ENCODE measurements at regions not wholly inside any gene's neighbourhood (a gene's known extent, or its start where the extent isn't known, plus 50 kb on each side); places are given as distances from the start of the nearest gene placed in this dataset.

GRCh38 chr16:5616841-5617240, 519.2 kb upstream of the EEF2KMT start:
- H3K4me3 ChIP-seq (ENCODE audit: insufficient read depth, low read depth, low read length, poor library complexity, severe bottlenecking), result no peak overlapping the region
- H3K4me1 ChIP-seq (ENCODE audit: control insufficient read depth, insufficient read depth, low read length, poor library complexity, severe bottlenecking), result no peaks in the 10 kb centered on the region
- no peak overlapping the region for H3K27ac ChIP-seq (ENCODE audit: insufficient read depth, low read length, poor library complexity, severe bottlenecking)
- no peaks in the 10 kb centered on the region for H3K9me3 ChIP-seq (ENCODE audit: control insufficient read depth, low read length)
- no peaks in the 10 kb centered on the region for H3K36me3 ChIP-seq (ENCODE audit: control insufficient read depth, insufficient read depth, low read length)
- no peak for DNase-seq
- H3K27me3 ChIP-seq (replicated peaks; ENCODE audit: control insufficient read depth, insufficient read depth, low read length, poor library complexity, severe bottlenecking), result no peaks in the 10 kb centered on the region

GRCh38 chr16:5615868-5616642, 518.5 kb upstream of the EEF2KMT start:
- no peak overlapping the region for H3K27ac ChIP-seq (ENCODE audit: insufficient read depth, low read length, poor library complexity, severe bottlenecking)
- no peak overlapping the region for H3K4me3 ChIP-seq (ENCODE audit: insufficient read depth, low read depth, low read length, poor library complexity, severe bottlenecking)
- H3K36me3 ChIP-seq (ENCODE audit: control insufficient read depth, insufficient read depth, low read length), result no peaks in the 10 kb centered on the region
- DNase-seq, result no peak
- no peaks in the 10 kb centered on the region for H3K27me3 ChIP-seq (replicated peaks; ENCODE audit: control insufficient read depth, insufficient read depth, low read length, poor library complexity, severe bottlenecking)
- no peaks in the 10 kb centered on the region for H3K9me3 ChIP-seq (ENCODE audit: control insufficient read depth, low read length)
- H3K4me1 ChIP-seq (ENCODE audit: control insufficient read depth, insufficient read depth, low read length, poor library complexity, severe bottlenecking), result no peaks in the 10 kb centered on the region

- Histone ChIP-seq H3K4me3 (ENCODE audit: insufficient read depth, low read depth, low read length, poor library complexity, severe bottlenecking) (no peak overlapping the region), H3K4me1 (ENCODE audit: control insufficient read depth, insufficient read depth, low read length, poor library complexity, severe bottlenecking) (no peaks in the 10 kb centered on the region), H3K36me3 (ENCODE audit: control insufficient read depth, insufficient read depth, low read length) (no peaks in the 10 kb centered on the region), H3K9me3 (ENCODE audit: control insufficient read depth, low read length) (no peaks in the 10 kb centered on the region), H3K27ac (ENCODE audit: insufficient read depth, low read length, poor library complexity, severe bottlenecking) (no peak overlapping the region), H3K27me3 (replicated peaks; ENCODE audit: control insufficient read depth, insufficient read depth, low read length, poor library complexity, severe bottlenecking) (no peaks in the 10 kb centered on the region)
- DNase-seq, result no peak
Observed at GRCh38 chr16:5607169-5607568, 509.6 kb upstream of the EEF2KMT start.

GRCh38 chr16:5605404-5605803, 507.8 kb upstream of the EEF2KMT start:
- DNase-seq, result no peak
- no peak overlapping the region for H3K4me3 ChIP-seq (ENCODE audit: insufficient read depth, low read depth, low read length, poor library complexity, severe bottlenecking)
- no peaks in the 10 kb centered on the region for H3K4me1 ChIP-seq (ENCODE audit: control insufficient read depth, insufficient read depth, low read length, poor library complexity, severe bottlenecking)
- no peak overlapping the region for H3K27ac ChIP-seq (ENCODE audit: insufficient read depth, low read length, poor library complexity, severe bottlenecking)
- H3K36me3 ChIP-seq (ENCODE audit: control insufficient read depth, insufficient read depth, low read length), result no peaks in the 10 kb centered on the region
- no peaks in the 10 kb centered on the region for H3K9me3 ChIP-seq (ENCODE audit: control insufficient read depth, low read length)
- no peaks in the 10 kb centered on the region for H3K27me3 ChIP-seq (replicated peaks; ENCODE audit: control insufficient read depth, insufficient read depth, low read length, poor library complexity, severe bottlenecking)

GRCh38 chr16:5604770-5605169, 507.2 kb upstream of the EEF2KMT start:
- no peaks in the 10 kb centered on the region for H3K36me3 ChIP-seq (ENCODE audit: control insufficient read depth, insufficient read depth, low read length)
- H3K9me3 ChIP-seq (ENCODE audit: control insufficient read depth, low read length), result no peaks in the 10 kb centered on the region
- no peak overlapping the region for H3K4me3 ChIP-seq (ENCODE audit: insufficient read depth, low read depth, low read length, poor library complexity, severe bottlenecking)
- H3K4me1 ChIP-seq (ENCODE audit: control insufficient read depth, insufficient read depth, low read length, poor library complexity, severe bottlenecking), result no peaks in the 10 kb centered on the region
- no peak overlapping the region for H3K27ac ChIP-seq (ENCODE audit: insufficient read depth, low read length, poor library complexity, severe bottlenecking)
- no peak for DNase-seq
- no peaks in the 10 kb centered on the region for H3K27me3 ChIP-seq (replicated peaks; ENCODE audit: control insufficient read depth, insufficient read depth, low read length, poor library complexity, severe bottlenecking)

GRCh38 chr16:5603836-5604235, 506.2 kb upstream of the EEF2KMT start:
- H3K9me3 ChIP-seq (ENCODE audit: control insufficient read depth, low read length), result no peaks in the 10 kb centered on the region
- no peak overlapping the region for H3K27ac ChIP-seq (ENCODE audit: insufficient read depth, low read length, poor library complexity, severe bottlenecking)
- H3K36me3 ChIP-seq (ENCODE audit: control insufficient read depth, insufficient read depth, low read length), result no peaks in the 10 kb centered on the region
- no peaks in the 10 kb centered on the region for H3K27me3 ChIP-seq (replicated peaks; ENCODE audit: control insufficient read depth, insufficient read depth, low read length, poor library complexity, severe bottlenecking)
- H3K4me1 ChIP-seq (ENCODE audit: control insufficient read depth, insufficient read depth, low read length, poor library complexity, severe bottlenecking), result no peaks in the 10 kb centered on the region
- H3K4me3 ChIP-seq (ENCODE audit: insufficient read depth, low read depth, low read length, poor library complexity, severe bottlenecking), result no peak overlapping the region
- no peak for DNase-seq

GRCh38 chr16:5601957-5602356, 504.4 kb upstream of the EEF2KMT start:
- Histone ChIP-seq H3K36me3 (ENCODE audit: control insufficient read depth, insufficient read depth, low read length) (no peaks in the 10 kb centered on the region), H3K27ac (ENCODE audit: insufficient read depth, low read length, poor library complexity, severe bottlenecking) (no peak overlapping the region), H3K27me3 (replicated peaks; ENCODE audit: control insufficient read depth, insufficient read depth, low read length, poor library complexity, severe bottlenecking) (no peaks in the 10 kb centered on the region), H3K4me1 (ENCODE audit: control insufficient read depth, insufficient read depth, low read length, poor library complexity, severe bottlenecking) (no peaks in the 10 kb centered on the region), H3K4me3 (ENCODE audit: insufficient read depth, low read depth, low read length, poor library complexity, severe bottlenecking) (no peak overlapping the region), H3K9me3 (ENCODE audit: control insufficient read depth, low read length) (no peaks in the 10 kb centered on the region)
- DNase-seq, result no peak

GRCh38 chr16:5598793-5599192, 501.2 kb upstream of the EEF2KMT start:
- Histone ChIP-seq H3K27ac (ENCODE audit: insufficient read depth, low read length, poor library complexity, severe bottlenecking) (no peak overlapping the region), H3K36me3 (ENCODE audit: control insufficient read depth, insufficient read depth, low read length) (no peaks in the 10 kb centered on the region), H3K27me3 (replicated peaks; ENCODE audit: control insufficient read depth, insufficient read depth, low read length, poor library complexity, severe bottlenecking) (no peaks in the 10 kb centered on the region), H3K4me3 (ENCODE audit: insufficient read depth, low read depth, low read length, poor library complexity, severe bottlenecking) (no peak overlapping the region), H3K9me3 (ENCODE audit: control insufficient read depth, low read length) (no peaks in the 10 kb centered on the region), H3K4me1 (ENCODE audit: control insufficient read depth, insufficient read depth, low read length, poor library complexity, severe bottlenecking) (no peaks in the 10 kb centered on the region)
- no peak for DNase-seq

- Histone ChIP-seq H3K27ac (ENCODE audit: insufficient read depth, low read length, poor library complexity, severe bottlenecking) (no peak overlapping the region), H3K27me3 (replicated peaks; ENCODE audit: control insufficient read depth, insufficient read depth, low read length, poor library complexity, severe bottlenecking) (no peaks in the 10 kb centered on the region), H3K9me3 (ENCODE audit: control insufficient read depth, low read length) (no peaks in the 10 kb centered on the region), H3K36me3 (ENCODE audit: control insufficient read depth, insufficient read depth, low read length) (no peaks in the 10 kb centered on the region), H3K4me1 (ENCODE audit: control insufficient read depth, insufficient read depth, low read length, poor library complexity, severe bottlenecking) (no peaks in the 10 kb centered on the region), H3K4me3 (ENCODE audit: insufficient read depth, low read depth, low read length, poor library complexity, severe bottlenecking) (no peak overlapping the region)
- DNase-seq, result no peak
Observed at GRCh38 chr16:5595849-5596248, 498.3 kb upstream of the EEF2KMT start.

GRCh38 chr16:5590416-5590815, 492.8 kb upstream of the EEF2KMT start:
- Histone ChIP-seq H3K9me3 (ENCODE audit: control insufficient read depth, low read length) (no peaks in the 10 kb centered on the region), H3K4me1 (ENCODE audit: control insufficient read depth, insufficient read depth, low read length, poor library complexity, severe bottlenecking) (no peaks in the 10 kb centered on the region), H3K36me3 (ENCODE audit: control insufficient read depth, insufficient read depth, low read length) (no peaks in the 10 kb centered on the region), H3K4me3 (ENCODE audit: insufficient read depth, low read depth, low read length, poor library complexity, severe bottlenecking) (no peak overlapping the region), H3K27me3 (replicated peaks; ENCODE audit: control insufficient read depth, insufficient read depth, low read length, poor library complexity, severe bottlenecking) (no peaks in the 10 kb centered on the region), H3K27ac (ENCODE audit: insufficient read depth, low read length, poor library complexity, severe bottlenecking) (no peak overlapping the region)
- DNase-seq, result no peak

All from effector memory CD4-positive, alpha-beta T cell (primary cell).